ENCODE measurements at regions not wholly inside any gene's neighbourhood (a gene's known extent, or its start where the extent isn't known, plus 50 kb on each side); places are given as distances from the start of the nearest gene placed in this dataset.

- ATAC-seq (no peak), DNase-seq (ENCODE audit: low spot score) (no peak)
- H3K27me3 Mint-ChIP-seq (ENCODE audit: low read depth): no peaks in the 10 kb centered on the region; the same call in 1 of the 2 replicates
- no peak overlapping the region for H3K4me3 Mint-ChIP-seq
- TF ChIP-seq ESRRA (CRISPR knock-in tag; IDR thresholded peaks at IDR 0.05; ENCODE audit: borderline replicate concordance): no peak
- no peak for TF ChIP-seq PRRX2 (CRISPR knock-in tag; IDR thresholded peaks at IDR 0.05)
- TF ChIP-seq MXD4 (CRISPR knock-in tag; IDR thresholded peaks at IDR 0.05; ENCODE audit: borderline replicate concordance): no peak
- TF ChIP-seq IRF2 (CRISPR knock-in tag; IDR thresholded peaks at IDR 0.05; ENCODE audit: borderline replicate concordance, low read depth): no peak
- no peak for TF ChIP-seq NFYB (CRISPR knock-in tag; conservative IDR thresholded peaks at IDR 0.05; ENCODE audit: low read depth)
- TF ChIP-seq ZNF396 (CRISPR knock-in tag; IDR thresholded peaks at IDR 0.05; ENCODE audit: borderline replicate concordance): no peak
- TF ChIP-seq ATF6 (CRISPR knock-in tag; IDR thresholded peaks at IDR 0.05): no peak
- TF ChIP-seq ERG (CRISPR knock-in tag; IDR thresholded peaks at IDR 0.05): no peak
- H3K36me3 Mint-ChIP-seq: peaks cover 21% of the 10 kb centered on the region
- ChIA-PET CTCF (no interaction called here), POLR2A (no interaction called here)
- H3K27ac Mint-ChIP-seq: no peak overlapping the region
- no peaks in the 10 kb centered on the region for H3K4me1 Mint-ChIP-seq
- peaks cover 24% of the 10 kb centered on the region for H3K9me3 Mint-ChIP-seq
Measured at GRCh38 chr3:168307893-168308292, 212.2 kb upstream of the GOLIM4 start.

- ATAC-seq (peak; percentile 20; the same call in 1 of the 2 replicates), DNase-seq (ENCODE audit: low spot score) (no peak)
- Mint-ChIP-seq H3K27me3 (ENCODE audit: low read depth) (no peaks in the 10 kb centered on the region), H3K9me3 (peaks cover 3% of the 10 kb centered on the region; the same call in 1 of the 2 replicates), H3K4me3 (no peak overlapping the region), H3K4me1 (peaks cover 28% of the 10 kb centered on the region), H3K36me3 (no peaks in the 10 kb centered on the region), H3K27ac (peak overlapping the region; percentile 84)
- ChIA-PET POLR2A (no interaction called here), CTCF (no interaction called here)
- TF ChIP-seq ZNF423 (CRISPR knock-in tag; IDR thresholded peaks at IDR 0.05) (no peak), NR2C2 (CRISPR knock-in tag; IDR thresholded peaks at IDR 0.05) (no peak), ZBTB43 (CRISPR knock-in tag; IDR thresholded peaks at IDR 0.05) (no peak), STAT6 (CRISPR knock-in tag; conservative IDR thresholded peaks at IDR 0.05; ENCODE audit: low read depth) (no peak), TCF7 (CRISPR knock-in tag; IDR thresholded peaks at IDR 0.05; ENCODE audit: low read depth) (no peak), ZNF396 (CRISPR knock-in tag; IDR thresholded peaks at IDR 0.05; ENCODE audit: borderline replicate concordance) (no peak)
Measured at GRCh38 chr3:168295027-168295426, 199.3 kb upstream of the GOLIM4 start.

- peaks cover 2% of the 10 kb centered on the region; the same call in 1 of the 2 replicates for H3K9me3 Mint-ChIP-seq
- no peak overlapping the region for H3K4me3 Mint-ChIP-seq
- POLR2A ChIA-PET: no interaction called here
- ATAC-seq (no peak), DNase-seq (ENCODE audit: low spot score) (no peak)
- H3K27me3 Mint-ChIP-seq (ENCODE audit: low read depth): no peaks in the 10 kb centered on the region
- CTCF ChIA-PET: no interaction called here
- no peak overlapping the region for H3K27ac Mint-ChIP-seq
- no peaks in the 10 kb centered on the region for H3K36me3 Mint-ChIP-seq
- peaks cover 33% of the 10 kb centered on the region for H3K4me1 Mint-ChIP-seq
- no peak for TF ChIP-seq MLX (CRISPR knock-in tag; IDR thresholded peaks at IDR 0.05)
- no peak for TF ChIP-seq MYBL2 (CRISPR knock-in tag; IDR thresholded peaks at IDR 0.05)
- no peak for TF ChIP-seq USF1 (CRISPR knock-in tag; IDR thresholded peaks at IDR 0.05)
- no peak for TF ChIP-seq TCF7 (CRISPR knock-in tag; IDR thresholded peaks at IDR 0.05; ENCODE audit: low read depth)
- no peak for TF ChIP-seq TP53 (CRISPR knock-in tag; IDR thresholded peaks at IDR 0.05)
- no peak for TF ChIP-seq STAT6 (CRISPR knock-in tag; conservative IDR thresholded peaks at IDR 0.05; ENCODE audit: low read depth)
- no peak for TF ChIP-seq CREM (CRISPR knock-in tag; IDR thresholded peaks at IDR 0.05)
- TF ChIP-seq ZNF423 (CRISPR knock-in tag; IDR thresholded peaks at IDR 0.05): no peak
Measured at GRCh38 chr3:168292296-168292695, 196.6 kb upstream of the GOLIM4 start.
